GM12872 (cell line): ENCODE measurements at regions not wholly inside any gene's neighbourhood (a gene's known extent, or its start where the extent isn't known, plus 50 kb on each side); places are given as distances from the start of the nearest gene placed in this dataset.

Source experiments
- CTCF ChIP-seq: IDR thresholded peaks from 3 replicates; pipeline ENCODE4 v1.5.1; 2011; ENCODE audit warnings: low read depth, mild to moderate bottlenecking, low read length, moderate library complexity; ENCODE audit not compliant: insufficient read depth

DNA sequence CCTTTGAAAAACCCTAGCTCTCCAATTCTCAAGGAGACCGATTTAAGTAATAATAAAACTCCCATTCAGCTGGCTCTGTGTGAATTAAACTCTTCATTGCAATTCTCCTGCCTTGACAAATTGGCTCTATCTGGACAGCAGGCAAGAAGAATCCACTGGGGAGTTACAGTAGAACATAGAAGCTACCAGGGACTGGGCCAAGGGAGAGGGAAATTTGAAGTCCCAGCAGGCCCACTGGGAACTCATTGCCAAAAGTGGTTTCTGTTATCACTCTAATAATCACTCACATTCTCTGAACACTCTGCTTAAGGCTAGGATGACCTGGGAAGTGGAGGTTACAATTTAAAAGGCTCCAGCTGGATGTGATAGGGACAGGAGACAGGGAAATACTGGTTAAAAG, 384.5 kb upstream of the CCDC196 start:
- no peak for TF ChIP-seq CTCF

DNA sequence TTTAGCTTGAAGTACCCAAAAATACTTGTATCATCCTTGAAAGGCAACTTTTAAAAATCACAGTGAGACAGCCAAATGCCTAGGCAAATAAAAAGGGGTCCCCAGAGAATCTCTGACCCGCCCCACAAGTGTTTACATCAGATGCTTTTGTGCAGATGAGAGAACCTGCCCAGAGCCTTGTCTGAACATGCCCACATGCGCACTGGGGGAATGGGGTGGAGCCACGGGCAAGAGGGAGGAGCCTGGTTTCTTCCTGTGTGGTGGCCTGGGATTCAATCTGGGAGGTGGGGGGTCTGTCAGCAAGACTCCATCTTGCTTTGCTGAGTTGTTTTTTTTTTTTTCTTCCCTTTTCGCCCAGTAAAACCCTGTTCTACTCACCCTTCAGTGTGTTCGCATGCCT, 381.7 kb upstream of the CCDC196 start:
- TF ChIP-seq CTCF, result no peak

GRCh38 chr14:66105815-66106214, 380.4 kb upstream of the CCDC196 start:
- TF ChIP-seq CTCF, result no peak

DNA sequence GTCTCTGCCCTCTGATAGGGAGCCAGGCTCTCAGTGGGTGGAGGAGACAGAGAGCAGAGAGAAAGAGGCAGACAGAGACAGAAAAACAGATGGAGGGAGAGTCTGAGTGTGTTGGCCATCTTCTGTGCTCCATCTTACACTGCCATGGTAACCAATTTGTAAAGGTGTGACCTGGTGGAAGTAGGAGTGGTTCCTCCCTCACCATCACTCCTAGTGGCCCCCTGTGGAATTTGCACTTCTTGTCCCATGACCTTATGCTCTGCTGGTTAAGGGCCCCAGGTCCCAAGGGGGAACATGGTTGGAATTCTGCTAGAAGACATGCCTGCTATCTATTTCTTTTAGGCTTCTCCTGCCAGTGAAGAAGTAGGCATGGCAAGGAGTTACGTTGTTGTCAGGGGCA, 376.7 kb upstream of the CCDC196 start:
- TF ChIP-seq CTCF, result peak; percentile 28; the same call in 1 of the 3 replicates

DNA sequence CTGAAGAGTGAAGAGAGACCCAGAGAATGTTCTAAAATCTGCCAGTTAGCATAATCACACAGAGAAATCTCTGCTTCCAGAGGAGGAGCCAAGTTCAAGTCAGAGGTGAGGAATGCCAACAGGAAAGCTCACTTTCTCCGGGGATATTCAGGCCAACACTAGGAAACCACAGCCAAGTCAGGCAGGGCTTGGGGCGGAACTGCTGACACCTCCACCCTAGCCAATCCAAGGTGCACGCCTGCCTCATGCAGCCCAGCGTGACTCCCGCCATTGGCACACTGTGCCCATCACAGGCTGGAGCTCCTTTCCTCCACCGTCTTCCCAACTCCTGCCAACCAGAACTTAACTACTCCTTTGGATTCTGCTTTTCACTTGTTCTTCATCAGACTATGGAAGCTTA, 374.3 kb upstream of the CCDC196 start:
- no peak for TF ChIP-seq CTCF

GRCh38 chr14:66114071-66114470, 372.1 kb upstream of the CCDC196 start:
- TF ChIP-seq CTCF, result no peak

GRCh38 chr14:66115740-66116502, 370.2 kb upstream of the CCDC196 start:
- no peak for TF ChIP-seq CTCF
